ENCODE measurements at regions not wholly inside any gene's neighbourhood (a gene's known extent, or its start where the extent isn't known, plus 50 kb on each side); places are given as distances from the start of the nearest gene placed in this dataset.
"Not testable (repeated sequence)": the region's sequence is repeated elsewhere in the genome, so short reads cannot be mapped to it uniquely, and the experiment has no call there.

GRCh38 chr2:44064281-44064680 lies 68.5 kb upstream of the LRPPRC start:
- TF ChIP-seq CTCF, POLR2A, EP300, POLR2AphosphoS5 (IDR thresholded peaks at IDR 0.05): not testable (repeated sequence)
